Kidney epithelial cell (primary cell): ENCODE measurements at regions not wholly inside any gene's neighbourhood (a gene's known extent, or its start where the extent isn't known, plus 50 kb on each side); places are given as distances from the start of the nearest gene placed in this dataset.

Experiments
- DNase-seq: peaks from one replicate; pipeline ENCODE4 v3.0.0-alpha.2; 2010; ENCODE audit warnings: low read depth
- H3K27me3 ChIP-seq: 2 replicates; pipeline ENCODE4 v1.6.0; 2011; ENCODE audit warnings: low read length; ENCODE audit not compliant: control insufficient read depth, insufficient read depth
- H3K36me3 ChIP-seq: 2 replicates; pipeline ENCODE4 v1.5.1; 2011; ENCODE audit warnings: low read length; ENCODE audit not compliant: control insufficient read depth, insufficient read depth
- H3K4me3 ChIP-seq: 2 replicates; pipeline ENCODE4 v1.5.1; 2011; ENCODE audit warnings: low read depth, mild to moderate bottlenecking, control low read depth, low read length
- CTCF ChIP-seq: IDR thresholded peaks from 2 replicates; pipeline ENCODE4 v1.5.1; 2011; ENCODE audit warnings: mild to moderate bottlenecking, moderate library complexity, low read length, control low read depth, inconsistent platforms; ENCODE audit not compliant: insufficient read depth, poor library complexity, severe bottlenecking

- TF ChIP-seq CTCF: no peak
- Histone ChIP-seq H3K27me3 (no peaks in the 10 kb centered on the region), H3K36me3 (no peaks in the 10 kb centered on the region), H3K4me3 (no peak overlapping the region)
- DNase-seq: peak; percentile 18
Measured at GRCh38 chr21:27425574-27425973, 458.7 kb upstream of the ADAMTS5 start.

- no peaks in the 10 kb centered on the region for H3K36me3 ChIP-seq
- DNase-seq: no peak
- no peak for TF ChIP-seq CTCF
- H3K27me3 ChIP-seq: no peaks in the 10 kb centered on the region
- no peak overlapping the region for H3K4me3 ChIP-seq
Measured at GRCh38 chr21:27425172-27425571, 458.3 kb upstream of the ADAMTS5 start.

DNA sequence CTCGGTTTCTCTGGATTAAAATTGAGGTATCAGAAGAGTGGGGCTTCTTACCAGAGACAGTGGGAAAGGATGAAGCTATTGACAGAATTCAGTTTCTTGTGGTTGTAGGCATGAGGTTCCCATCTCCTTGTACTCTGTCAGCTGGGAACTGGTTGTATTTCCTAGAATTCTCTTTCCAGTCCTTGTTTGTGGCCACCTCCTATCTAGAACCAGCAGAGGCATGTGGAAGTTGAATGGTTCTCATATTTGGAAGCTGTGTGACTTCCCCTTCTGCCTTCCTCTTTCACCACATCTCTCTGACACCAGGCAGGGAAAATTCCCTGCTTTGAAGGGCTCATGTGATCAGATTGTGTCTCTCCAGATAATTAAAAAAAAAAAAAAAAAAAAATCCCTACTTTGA lies 457.7 kb upstream of the ADAMTS5 start:
- Histone ChIP-seq H3K27me3 (no peaks in the 10 kb centered on the region), H3K4me3 (no peak overlapping the region), H3K36me3 (no peaks in the 10 kb centered on the region)
- no peak for TF ChIP-seq CTCF
- DNase-seq: no peak

GRCh38 chr21:27423906-27424595 lies 457.2 kb upstream of the ADAMTS5 start:
- H3K27me3 ChIP-seq: no peaks in the 10 kb centered on the region
- TF ChIP-seq CTCF: no peak
- peak; percentile 68 for DNase-seq
- H3K4me3 ChIP-seq: no peak overlapping the region
- no peaks in the 10 kb centered on the region for H3K36me3 ChIP-seq

- TF ChIP-seq CTCF: no peak
- no peak overlapping the region for H3K4me3 ChIP-seq
- H3K36me3 ChIP-seq: no peaks in the 10 kb centered on the region
- no peaks in the 10 kb centered on the region for H3K27me3 ChIP-seq
- peak; percentile 56 for DNase-seq
Measured at GRCh38 chr21:27423038-27423437, 456.1 kb upstream of the ADAMTS5 start.

- no peaks in the 10 kb centered on the region for H3K36me3 ChIP-seq
- no peak overlapping the region for H3K4me3 ChIP-seq
- no peak for DNase-seq
- H3K27me3 ChIP-seq: no peaks in the 10 kb centered on the region
- TF ChIP-seq CTCF: no peak
Measured at GRCh38 chr21:27422435-27422834, 455.5 kb upstream of the ADAMTS5 start.
